ENCODE measurements at regions not wholly inside any gene's neighbourhood (a gene's known extent, or its start where the extent isn't known, plus 50 kb on each side); places are given as distances from the start of the nearest gene placed in this dataset.

DNA sequence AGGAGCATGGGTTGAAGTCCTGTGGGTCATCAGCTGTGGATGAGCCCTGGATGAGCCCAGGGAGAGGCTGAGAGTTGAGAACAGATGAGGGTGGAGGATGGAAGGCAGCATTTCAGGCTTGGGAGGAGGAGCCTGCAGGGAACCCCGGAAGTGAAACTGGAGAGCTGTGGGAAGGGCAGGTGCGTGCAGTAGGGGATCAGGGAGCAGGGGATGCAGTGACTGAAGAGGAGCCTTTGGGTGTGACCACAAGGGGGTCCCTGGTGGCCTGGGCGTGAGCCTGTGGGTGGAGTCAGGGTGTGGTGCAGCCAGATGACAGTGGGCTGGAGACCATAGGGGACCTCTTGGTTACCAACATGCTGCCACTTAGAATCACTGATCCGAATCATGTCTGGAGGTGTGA is 115.5 kb downstream of the PAPOLA start:
- H3K4me3 ChIP-seq (replicated peaks in 1 of 2; ENCODE audit: low read depth in 2 of 2, low read length in 2 of 2): no peak overlapping the region
- TF ChIP-seq, protein P1, sequence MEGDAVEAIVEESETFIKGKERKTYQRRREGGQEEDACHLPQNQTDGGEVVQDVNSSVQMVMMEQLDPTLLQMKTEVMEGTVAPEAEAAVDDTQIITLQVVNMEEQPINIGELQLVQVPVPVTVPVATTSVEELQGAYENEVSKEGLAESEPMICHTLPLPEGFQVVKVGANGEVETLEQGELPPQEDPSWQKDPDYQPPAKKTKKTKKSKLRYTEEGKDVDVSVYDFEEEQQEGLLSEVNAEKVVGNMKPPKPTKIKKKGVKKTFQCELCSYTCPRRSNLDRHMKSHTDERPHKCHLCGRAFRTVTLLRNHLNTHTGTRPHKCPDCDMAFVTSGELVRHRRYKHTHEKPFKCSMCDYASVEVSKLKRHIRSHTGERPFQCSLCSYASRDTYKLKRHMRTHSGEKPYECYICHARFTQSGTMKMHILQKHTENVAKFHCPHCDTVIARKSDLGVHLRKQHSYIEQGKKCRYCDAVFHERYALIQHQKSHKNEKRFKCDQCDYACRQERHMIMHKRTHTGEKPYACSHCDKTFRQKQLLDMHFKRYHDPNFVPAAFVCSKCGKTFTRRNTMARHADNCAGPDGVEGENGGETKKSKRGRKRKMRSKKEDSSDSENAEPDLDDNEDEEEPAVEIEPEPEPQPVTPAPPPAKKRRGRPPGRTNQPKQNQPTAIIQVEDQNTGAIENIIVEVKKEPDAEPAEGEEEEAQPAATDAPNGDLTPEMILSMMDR (IDR thresholded peaks at IDR 0.05; ENCODE audit: low read depth, low read length): no peak
- DNase-seq (ENCODE audit: low read depth in 2 of 2): no peak

DNA sequence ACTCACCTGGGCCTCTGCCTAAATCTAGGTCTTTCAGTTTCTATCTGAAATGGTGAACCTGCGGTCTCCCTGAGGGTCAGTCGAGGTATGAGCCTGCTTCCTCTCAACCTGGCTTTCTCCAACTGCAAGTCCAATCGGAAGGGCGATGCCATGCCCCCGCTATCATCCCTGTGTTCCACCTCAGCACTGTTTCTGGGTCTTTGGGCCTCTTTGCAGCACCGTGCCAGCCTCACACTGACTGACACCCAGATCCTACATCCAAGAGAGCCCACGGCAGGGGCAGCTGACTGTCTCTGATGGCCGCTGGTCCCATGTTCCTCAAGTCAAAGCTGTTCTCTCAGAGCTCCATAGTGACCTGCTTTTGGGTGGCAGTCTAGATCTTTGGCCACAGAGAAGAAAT is 120.7 kb downstream of the PAPOLA start:
- no peak overlapping the region for H3K4me3 ChIP-seq (replicated peaks in 1 of 2; ENCODE audit: low read depth in 2 of 2, low read length in 2 of 2)
- no peak for DNase-seq (ENCODE audit: low read depth in 2 of 2)
- TF ChIP-seq, protein P1 (IDR thresholded peaks at IDR 0.05; ENCODE audit: low read depth, low read length): no peak

DNA sequence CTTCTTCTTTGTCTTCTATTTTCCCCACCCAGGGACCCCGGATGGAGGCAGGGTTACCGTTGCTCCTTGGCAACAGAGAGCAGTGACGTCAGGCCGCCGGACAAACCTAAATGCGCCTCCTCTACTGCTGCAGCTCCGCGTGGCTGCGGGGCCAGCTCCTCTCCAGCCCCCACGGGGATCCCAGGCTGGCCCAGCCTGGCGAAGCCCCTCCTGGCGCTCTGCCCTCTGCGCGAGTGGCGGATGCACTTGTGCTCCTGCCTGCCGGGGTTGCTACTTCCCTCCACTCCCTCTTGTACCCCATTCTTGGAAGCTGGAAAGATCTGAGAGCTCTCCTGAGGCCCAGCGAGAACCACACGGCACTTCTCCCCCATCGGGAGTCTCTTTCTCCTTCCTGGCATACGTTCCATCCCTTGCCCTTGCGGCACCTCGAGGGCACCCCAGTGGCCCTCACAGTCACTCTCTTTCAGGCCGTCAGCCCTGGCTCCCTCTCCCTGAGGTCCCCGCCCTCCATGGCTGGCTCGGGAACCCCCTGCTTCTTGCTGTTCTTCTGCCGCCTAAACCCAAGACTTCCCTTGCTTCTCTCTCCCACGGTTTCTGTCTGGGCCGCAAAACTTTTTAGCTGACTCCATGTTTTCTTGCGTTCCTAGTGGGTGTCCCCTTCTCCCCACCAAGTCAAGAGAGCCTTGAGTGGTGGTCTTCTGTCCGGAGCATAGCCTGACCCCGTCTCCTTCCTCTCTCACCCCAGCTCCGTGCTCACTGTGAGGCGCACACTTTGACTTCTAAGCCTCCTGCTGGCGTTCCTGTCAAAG is 121.7 kb downstream of the PAPOLA start:
- DNase-seq (ENCODE audit: low read depth in 2 of 2): no peak
- TF ChIP-seq, protein P1 (IDR thresholded peaks at IDR 0.05; ENCODE audit: low read depth, low read length): no peak
- no peak overlapping the region for H3K4me3 ChIP-seq (replicated peaks in 1 of 2; ENCODE audit: low read depth in 2 of 2, low read length in 2 of 2)

DNA sequence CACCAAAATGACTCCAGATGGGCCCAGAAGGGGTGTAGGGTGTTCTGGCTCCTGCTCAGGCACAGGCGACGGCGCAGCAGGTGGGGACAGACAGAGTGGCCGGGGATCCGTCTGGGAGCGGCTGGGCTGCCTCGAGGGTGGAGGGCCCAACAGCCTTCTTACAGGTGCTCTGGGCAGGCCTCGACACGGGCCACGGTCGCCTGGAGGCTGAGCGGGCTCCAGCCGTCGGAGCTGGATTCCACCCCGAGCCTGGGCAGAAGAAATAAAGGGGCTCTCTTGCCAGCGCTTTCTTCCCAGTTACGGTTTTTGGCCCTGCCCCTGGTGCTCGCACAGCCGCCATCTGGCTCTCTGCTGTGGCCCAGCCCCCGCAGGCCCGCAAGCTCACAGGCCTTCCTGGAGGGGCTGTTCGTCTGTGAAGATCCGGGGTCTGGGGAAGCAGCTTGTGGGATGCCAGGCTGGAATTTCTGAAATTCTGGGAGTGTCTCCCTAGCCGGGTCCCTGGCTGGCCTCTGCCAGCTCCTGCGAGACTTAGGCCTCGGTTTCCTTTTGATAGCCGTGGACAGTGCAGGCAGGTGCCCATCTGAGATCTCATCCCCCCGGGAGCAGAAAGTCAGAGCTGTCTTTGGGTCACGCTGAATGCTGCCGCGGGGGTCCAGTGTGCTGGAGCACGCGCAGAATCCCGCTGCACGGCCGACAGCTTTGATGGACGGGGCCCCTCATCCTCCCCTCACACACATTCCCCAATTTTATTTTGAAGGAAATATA is 122.7 kb downstream of the PAPOLA start:
- TF ChIP-seq, protein P1 (IDR thresholded peaks at IDR 0.05; ENCODE audit: low read depth, low read length): no peak
- no peak for DNase-seq (ENCODE audit: low read depth in 2 of 2)
- H3K4me3 ChIP-seq (replicated peaks in 1 of 2; ENCODE audit: low read depth in 2 of 2, low read length in 2 of 2): no peak overlapping the region

DNA sequence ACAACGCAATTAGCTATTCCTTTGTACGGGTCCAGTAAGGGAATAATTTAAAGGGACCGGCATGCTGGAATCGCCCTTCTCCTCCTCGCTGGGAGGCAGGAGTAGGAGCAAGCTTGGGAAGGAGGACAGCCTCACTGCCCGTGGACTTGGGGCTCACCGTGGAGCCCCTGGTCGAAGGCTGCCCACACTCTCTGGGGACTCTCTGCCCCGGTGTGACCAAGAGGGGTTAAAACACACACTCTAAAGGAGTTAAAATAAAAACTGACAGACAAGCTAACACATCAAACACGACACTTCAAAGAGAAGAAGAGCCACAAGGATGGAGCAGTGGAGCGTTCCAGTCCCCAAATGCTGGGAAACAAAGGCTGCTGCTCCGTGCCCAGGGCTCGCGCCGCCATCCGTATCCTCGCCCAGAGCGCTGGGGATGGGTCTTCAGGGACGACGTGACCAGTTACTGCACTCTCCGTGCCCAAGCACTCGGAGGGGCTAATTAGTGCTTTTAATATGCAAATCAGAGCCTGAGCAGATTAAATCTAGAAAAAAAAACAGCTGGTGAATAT is 123.3 kb downstream of the PAPOLA start:
- DNase-seq (ENCODE audit: low read depth in 2 of 2): no peak
- TF ChIP-seq, protein P1 (IDR thresholded peaks at IDR 0.05; ENCODE audit: low read depth, low read length): no peak
- H3K4me3 ChIP-seq (replicated peaks in 1 of 2; ENCODE audit: low read depth in 2 of 2, low read length in 2 of 2): no peak overlapping the region

DNA sequence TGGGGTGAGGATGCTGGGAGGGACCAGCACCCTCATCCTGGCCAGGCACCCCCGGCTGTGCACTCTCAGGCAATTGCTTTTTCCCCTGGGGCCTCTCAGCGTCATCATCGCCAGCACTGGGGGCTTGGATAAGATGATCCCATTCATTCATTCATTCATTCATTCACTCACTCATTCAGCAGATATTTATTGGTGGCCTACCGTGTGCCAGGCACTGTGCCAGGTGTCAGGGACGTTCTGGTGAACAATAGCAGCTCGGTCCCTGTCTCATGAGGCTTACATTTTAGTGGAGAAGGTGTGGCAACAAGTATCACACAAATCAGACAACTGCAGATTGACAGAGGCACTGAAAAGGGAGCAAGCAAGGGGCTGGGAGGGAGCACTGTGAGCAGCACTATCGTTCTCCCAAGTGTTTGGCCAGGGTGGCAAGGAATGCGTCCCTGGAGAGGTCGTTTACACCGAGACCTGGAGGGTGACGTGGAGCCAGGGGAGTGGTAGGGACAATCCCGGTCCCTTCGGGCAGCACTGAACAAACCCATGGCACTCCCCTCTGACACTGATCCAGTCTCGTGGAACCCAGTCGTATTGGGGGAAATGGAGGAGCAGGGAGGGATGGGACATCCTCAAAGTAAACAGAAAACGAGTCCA is 124.1 kb downstream of the PAPOLA start:
- TF ChIP-seq, protein P1 (IDR thresholded peaks at IDR 0.05; ENCODE audit: low read depth, low read length): no peak
- no peak for DNase-seq (ENCODE audit: low read depth in 2 of 2)
- no peak overlapping the region for H3K4me3 ChIP-seq (replicated peaks in 1 of 2; ENCODE audit: low read depth in 2 of 2, low read length in 2 of 2)
